GM18907 (cell line): ENCODE measurements at regions not wholly inside any gene's neighbourhood (a gene's known extent, or its start where the extent isn't known, plus 50 kb on each side); places are given as distances from the start of the nearest gene placed in this dataset.
"Not testable (repeated sequence)": the region's sequence is repeated elsewhere in the genome, so short reads cannot be mapped to it uniquely, and the experiment has no call there.

Experiments used
- ATAC-seq: cut with Tn5 transposase; IDR thresholded peaks from one replicate; pipeline ENCODE4 v1.9.1; 2021; ENCODE audit warnings: mild to moderate bottlenecking, moderate library complexity; ENCODE audit not compliant: unreplicated experiment

DNA sequence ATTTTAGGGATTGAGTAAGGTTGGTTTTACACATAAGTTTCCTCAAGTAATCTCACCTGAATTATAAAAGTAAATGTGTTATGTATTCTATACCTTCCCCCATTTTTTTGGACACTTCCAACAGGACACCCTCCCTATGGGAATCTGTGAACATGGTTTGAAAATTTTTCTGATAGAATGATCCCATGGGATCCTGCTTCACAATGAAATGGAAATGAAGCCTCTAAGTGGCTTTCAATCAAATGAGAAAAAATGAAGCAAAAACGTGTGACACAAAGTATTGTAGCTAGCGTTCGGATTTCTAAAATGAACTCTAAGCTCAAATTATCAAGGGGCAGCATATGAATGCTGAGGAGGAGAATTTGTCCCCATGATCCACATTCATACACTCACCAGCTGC, 1006.8 kb downstream of the ADGRL2 start:
- no peak for ATAC-seq

DNA sequence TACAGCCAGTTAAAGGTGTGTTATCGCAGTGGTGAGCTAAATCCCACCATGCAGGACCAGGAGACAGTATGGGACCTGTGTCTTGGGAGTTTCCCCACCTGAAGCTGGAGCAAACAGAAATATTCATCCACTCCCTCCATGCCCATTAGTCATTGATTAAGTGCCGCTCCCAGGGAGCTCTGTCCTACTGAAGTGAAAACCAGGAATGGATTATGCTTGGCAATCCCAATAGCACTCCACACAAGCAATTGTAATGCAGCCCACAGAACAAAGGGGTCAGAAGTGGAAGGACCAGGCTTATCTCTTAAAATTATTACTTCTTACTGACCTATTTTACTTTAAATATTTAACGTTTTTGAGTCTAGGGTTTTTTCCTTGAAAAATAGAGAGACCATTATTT, 1005.4 kb downstream of the ADGRL2 start:
- ATAC-seq, result no peak

DNA sequence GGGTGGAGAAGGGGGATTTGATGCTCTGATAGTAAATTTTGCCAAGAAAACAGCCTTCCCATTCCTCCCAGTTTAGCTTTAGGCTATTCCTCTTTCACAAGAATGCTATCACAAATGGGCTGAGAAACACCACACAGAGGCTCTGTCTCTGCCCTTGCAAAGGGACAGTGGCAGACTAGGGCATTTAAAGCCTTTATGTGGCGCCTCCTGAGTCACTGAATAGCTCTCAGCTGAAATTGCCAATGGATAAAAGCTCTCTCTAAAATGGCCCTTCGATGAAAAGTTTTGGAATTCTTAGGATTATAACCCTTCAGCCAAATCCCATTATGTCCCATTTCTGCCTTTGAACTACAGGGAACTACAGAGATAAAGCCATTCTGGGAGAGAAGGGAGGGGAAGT, 1000.4 kb downstream of the ADGRL2 start:
- ATAC-seq, result no peak

DNA sequence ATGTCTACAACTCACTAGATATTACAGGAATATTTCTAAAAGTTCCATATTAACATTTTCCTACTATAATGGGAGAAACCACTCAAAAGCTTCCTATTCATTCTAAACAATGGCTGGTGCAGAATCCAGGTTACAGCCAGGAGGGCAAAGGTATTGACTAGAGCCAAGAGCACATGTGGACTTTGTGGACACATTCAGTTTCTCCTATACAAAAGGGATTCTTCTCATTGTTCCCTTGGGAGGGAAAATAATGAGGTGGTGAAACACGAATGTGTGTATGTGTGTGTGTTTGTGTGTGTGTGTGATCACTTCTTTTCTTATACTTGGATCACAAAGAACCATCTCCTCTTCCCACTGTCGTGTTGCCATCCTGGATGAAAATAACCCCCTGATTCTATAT, 1000.0 kb downstream of the ADGRL2 start:
- ATAC-seq, result no peak

DNA sequence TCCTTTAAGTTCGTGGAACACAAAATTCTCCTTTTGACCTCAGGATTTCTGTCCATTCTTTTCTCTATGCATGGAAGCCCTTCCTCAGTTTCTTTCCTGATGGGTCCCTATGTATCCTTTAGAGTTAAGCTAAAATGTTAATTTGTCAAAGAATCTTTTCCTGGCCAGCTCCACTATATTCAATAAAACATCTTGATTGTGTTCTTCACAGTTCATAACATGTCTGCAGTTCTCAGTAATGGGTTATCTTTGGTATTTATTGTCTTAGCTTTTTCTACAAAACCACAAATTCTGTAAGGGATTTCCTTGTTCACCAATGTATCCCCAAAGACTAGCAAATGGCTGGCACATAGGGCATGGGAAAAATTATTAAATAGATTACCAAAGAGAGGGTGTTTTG, 998.5 kb downstream of the ADGRL2 start:
- no peak for ATAC-seq

DNA sequence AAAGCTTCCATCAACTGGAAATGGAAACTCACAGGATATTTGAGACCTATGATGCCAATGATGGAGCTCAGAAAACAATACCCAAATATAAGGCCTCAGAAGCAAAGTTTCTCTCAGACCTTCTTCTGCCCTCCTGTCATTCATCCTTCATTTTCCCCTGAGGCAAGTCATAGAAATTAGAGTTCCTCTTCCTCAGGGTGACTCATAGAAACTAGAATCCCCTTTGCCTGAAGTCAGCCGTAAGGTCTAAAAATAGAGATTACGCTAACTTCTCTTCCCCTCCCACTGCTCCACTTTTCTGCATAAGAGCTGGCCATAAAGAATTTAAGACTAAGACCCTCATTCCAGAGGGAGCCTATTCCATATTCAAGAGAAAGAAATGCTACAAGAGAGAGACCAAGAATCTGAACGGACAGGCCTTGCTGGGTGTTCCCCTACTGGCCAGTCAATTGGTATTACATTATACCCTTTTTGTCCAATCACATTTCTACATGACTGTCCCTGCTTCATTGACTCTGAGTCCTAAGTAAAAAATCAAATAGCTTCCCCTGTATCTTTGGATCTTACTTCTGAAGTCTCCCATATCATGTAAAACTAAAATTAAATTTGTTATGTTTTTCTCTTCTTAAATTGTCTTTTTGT, 994.9 kb downstream of the ADGRL2 start:
- ATAC-seq, result peak; percentile 76

DNA sequence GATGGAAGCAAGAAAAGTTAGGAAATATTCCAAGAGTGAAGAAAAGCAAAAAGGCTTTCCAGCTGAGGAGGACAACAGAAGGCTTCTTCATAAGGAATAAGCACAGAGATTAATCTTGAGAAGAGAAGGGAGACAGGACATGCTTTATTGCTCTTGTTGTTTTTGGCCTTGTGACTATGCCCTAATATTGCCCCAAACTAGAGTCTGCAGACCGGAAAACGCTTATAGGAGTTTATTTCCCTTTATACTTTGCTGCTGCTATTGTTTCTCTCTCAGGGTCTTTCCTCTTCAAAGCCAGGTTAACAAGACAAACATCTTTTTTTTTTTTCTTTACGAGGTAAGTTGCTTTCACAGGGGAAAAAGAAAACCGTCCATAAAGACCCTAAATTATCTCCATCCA, 991.4 kb downstream of the ADGRL2 start:
- no peak for ATAC-seq

DNA sequence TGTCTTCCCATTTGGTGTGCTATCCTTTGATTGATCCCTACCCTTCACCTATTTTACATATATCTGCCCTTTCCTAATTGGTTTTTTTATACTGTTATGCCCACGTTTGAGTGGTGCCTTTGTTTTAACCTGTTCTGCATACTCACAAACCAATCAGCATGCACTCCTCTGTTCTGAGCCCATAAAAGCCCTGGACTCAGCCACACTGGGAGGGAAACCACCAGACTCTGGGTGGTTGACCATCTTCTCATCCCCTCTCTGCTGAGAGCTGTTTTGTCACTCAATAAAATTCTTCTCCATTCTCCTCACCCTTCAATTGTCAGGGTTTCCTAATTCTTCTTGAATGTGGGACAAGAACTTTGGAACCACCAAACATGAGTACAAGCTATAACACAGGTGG, 989.8 kb downstream of the ADGRL2 start:
- no peak for ATAC-seq

DNA sequence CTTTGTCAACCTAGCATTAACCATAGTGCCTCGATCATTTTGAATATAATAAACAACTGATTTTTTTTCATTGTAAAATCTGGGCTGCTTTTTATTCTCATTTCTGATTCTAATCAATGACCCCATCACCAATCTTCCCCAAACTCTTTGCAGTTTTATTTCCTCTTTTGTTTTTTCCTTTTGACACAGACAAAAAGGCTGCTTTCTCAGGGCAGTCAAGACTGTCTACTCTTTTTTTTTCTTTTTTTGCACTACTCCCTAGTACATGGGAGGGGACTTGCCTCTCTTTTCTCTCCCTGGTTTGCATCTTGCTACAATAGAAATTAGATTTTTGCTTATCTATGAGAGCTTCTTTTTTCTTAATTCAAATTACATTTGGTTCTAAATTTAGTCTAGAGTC, 987.9 kb downstream of the ADGRL2 start:
- ATAC-seq, result no peak

DNA sequence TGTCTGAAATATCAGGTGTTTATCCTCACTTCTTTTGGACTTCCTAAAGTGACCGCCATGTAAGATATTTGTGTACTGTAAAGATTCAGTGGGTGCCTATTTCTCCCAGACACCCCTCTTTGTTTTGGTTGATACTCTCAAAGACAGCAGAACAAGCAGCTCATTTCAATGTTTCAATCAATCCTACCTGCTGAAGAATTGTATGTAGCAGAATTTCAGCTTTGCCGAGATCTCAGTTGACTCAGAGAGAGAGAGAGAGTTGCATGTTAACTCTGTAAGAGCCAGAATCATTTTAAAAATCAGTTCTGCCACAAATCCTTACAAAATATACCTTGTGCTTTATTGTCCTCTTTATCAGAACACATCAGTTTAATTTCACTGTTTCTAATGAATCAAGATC, 987.3 kb downstream of the ADGRL2 start:
- ATAC-seq, result no peak

DNA sequence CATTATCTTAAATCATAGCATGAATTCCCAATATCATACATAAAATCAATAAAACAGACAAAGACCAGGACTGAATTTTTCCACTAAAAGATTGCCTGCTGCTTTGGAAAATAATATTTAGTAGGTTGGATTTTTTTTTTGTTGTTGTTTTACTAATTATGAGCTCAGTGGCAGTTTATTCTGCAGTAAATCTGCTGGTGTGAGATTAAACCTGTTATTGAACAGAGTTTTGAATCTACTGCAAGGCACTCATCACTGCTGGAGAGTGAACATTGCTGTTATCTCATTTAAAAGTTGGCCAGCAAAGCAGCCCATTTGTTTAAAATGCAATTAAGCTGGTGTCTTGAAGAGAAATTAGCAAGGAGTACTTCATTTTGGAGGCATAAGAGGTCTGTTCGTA, 986.1 kb downstream of the ADGRL2 start:
- no peak for ATAC-seq

DNA sequence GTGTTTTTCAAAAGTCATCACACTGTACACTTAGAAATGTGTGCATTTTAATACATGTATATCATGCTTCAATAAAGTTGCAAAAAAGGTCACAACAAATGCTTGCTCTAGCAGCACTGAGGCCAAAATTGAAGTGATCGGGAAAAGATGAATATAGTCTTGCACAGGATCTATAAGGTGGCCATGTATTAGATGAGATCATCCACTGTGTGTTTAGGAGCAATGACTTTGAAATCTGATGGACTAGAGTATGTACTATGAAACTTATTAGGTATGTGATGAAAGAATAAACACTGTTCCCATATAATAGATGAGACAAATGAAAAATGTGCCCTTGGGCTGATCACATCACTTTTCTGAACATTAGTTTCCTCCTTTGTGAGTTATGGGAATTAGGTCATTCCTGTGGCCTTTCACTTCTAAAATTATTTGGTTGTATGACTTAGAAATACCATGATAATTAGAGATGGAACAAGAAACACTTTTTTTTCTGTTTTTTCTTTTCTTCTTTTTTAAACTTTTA, 984.6 kb downstream of the ADGRL2 start:
- no peak for ATAC-seq

DNA sequence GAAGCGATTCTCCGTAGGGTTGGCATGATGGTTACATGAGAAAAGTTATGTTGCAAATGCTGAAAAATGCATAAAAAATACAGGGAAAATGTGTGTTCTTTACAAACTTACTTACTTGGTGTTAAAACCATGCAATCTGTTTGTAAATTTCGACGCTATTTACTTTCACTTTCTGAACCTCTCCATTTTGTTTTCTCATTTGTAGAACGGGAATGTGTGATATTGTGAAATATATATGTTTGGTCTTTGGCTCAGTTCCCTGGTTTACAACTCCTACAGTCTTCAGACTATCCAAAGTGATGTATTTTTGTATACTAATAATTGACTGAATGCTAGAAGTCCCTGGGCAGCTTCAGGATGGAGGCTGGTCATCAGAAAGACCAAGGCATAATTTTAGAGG, 982.3 kb downstream of the ADGRL2 start:
- ATAC-seq, result no peak

DNA sequence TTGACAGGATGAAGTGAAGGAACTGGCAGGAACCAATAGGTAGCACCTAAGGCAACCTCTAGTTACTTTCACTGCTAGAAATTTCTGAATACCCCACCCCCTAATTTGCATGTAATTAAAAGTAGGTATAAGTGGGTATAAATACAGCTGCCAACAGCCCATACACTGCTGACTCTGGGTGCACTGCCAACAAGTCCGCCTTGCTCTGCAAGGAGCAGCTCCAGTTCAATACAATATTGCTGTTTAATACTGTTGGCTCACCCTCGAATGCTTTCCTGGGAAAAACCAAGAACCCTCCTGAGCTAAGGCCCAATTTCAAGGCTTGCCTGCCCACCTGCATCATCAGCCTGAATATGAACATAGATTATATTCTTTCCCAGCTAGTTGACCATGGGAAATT, 981.9 kb downstream of the ADGRL2 start:
- ATAC-seq, result no peak

DNA sequence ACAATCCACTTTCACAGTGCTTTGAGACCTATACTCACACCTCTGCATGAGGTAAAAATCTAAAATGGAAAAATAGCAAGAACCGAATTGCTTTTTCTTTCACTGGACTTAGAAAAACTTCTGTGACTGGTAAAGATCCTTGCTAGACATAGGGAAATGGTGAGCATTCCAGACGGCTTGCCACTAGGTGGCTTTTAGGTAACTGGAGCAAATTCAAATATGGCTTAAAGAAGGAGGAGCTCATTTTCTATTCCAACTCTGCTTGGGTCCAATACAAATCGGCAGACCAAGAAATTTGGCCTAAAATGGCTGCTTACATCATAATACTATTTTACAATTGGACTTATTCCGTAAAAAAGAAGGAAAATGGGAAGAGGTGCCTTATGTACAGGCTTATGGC, 977.9 kb downstream of the ADGRL2 start:
- ATAC-seq, result no peak

DNA sequence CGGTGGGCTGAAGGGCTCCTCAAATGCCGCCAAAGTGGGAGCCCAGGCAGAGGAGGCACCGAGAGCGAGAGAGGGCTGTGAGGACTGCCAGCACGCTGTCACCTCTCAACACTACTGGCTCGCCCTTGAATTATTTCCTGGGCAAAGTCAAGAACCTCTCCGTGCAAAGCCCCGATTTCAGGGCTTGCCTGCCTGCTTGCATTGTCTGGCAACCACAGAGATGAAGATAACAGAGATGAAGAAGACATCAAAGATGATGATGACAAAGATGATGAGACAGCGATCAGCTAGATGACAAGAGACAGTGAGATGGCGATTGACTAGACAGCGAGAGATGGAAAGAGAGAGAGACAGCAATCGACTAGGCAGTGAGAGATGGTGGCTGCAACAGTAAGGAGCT, 976.5 kb downstream of the ADGRL2 start:
- no peak for ATAC-seq

DNA sequence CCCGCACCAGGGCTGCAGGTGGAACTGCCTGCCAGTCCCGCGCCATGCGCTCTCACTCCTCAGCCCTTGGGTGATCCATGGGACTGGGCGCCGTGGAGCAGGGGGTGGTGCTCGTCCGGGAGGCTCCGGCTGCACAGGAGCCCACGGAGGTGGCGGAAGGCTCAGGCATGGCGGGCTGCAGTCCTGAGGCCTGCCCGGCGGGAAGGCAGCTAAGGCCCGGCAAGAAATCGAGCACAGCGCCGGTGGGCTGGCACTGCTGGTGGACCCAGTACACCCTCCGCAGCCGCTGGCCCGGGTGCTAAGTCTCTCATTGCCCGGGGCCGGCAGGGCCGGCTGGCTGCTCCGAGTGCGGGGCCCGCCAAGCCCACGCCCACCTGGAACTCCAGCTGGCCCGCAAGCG, 976.0 kb downstream of the ADGRL2 start:
- ATAC-seq, result not testable (repeated sequence)

DNA sequence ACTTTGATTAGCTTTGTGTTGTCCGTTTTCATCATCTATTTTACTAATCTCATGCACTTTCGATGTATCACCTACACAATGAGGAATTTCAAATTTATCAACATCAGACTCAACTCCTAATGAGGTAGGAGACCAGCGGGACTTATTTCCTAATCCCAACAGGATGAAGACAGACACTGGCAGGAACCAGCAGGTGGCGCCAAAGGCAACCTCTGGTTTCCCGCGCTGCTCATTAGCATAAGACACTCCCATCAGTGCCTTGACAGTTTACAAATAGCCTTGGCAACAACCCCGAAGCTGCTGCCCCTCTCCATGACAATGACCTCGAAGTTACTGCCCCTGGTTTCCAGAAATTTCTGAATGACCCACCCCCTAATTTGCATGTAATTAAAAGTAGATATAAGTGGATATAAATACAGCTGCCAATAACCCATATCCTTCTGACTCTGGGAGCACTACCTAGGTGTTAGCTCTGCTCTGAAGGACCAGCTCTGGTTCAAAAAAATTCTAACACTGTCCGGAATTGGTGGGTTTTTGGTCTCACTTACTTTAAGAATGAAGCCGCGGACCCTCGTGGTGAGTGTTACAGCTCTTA, 974.8 kb downstream of the ADGRL2 start:
- ATAC-seq, result no peak

DNA sequence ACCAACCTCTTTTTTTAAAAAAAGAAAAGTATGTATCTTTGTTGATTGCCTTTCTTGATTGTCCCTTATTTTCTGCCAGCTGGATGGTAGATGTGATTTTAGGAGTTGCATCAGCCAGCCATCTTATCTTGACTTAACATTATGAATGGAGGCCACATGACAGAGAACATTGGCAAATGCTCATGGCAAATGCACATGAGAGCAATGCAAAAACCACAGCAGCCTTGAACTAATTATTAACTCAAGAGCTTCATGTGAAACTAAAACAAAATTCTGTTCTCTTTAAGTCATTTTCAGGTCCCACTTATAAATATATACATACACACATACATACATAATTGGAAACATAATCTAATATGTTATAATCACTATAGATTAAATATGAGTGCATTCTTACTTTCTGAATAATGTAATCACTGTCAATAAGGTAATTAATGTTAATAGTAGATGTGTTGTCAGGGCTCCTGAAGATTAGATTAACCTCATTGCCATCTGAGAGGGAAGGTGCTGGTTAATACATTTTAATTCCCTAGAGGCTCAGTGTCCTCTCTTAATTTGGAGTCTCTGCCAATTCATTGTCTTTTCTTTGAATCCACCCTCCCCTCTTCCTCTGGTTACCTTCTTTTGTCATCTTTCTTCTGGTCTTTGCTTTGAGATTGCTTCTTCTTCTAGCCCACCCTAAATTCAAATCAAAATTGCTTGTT, 962.2 kb downstream of the ADGRL2 start:
- peak; percentile 93 for ATAC-seq

DNA sequence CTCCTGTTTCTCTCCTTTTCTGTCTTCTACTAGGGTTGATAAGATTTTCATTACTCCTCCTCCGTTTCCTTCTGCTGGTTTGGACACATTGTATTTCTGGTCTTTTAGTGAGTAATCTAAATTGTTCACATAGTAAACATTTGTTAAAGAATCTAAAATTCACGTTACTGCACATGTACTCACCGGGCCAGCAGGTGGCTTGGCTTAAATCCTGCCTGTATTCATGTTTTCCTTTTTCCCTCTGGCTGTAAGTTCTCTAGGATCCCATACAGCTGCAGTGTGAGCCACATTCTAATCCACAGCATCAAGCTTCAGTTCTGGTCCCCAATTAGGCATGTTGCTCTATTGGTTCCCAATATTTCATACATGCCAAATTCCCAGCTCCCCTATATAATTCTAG, 958.3 kb downstream of the ADGRL2 start:
- ATAC-seq, result no peak

DNA sequence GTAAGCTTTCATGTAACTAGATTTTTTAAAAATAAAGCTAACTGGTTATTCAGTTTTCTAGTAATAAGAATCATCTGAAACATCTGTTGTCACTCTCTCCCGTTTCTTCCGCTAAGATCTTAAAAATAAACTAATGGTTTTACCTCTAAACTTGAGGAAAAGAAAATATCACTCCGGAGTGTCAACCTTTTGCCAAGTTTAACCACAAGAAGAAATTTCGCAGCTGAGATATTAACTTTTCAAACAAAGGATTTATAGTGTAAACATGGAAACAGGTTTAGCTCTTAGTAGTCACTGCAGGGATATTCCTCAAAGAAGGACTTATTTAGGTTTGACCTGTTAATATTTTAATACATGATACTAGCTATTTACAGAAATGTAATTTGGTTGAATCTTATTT, 954.9 kb downstream of the ADGRL2 start:
- ATAC-seq, result no peak

DNA sequence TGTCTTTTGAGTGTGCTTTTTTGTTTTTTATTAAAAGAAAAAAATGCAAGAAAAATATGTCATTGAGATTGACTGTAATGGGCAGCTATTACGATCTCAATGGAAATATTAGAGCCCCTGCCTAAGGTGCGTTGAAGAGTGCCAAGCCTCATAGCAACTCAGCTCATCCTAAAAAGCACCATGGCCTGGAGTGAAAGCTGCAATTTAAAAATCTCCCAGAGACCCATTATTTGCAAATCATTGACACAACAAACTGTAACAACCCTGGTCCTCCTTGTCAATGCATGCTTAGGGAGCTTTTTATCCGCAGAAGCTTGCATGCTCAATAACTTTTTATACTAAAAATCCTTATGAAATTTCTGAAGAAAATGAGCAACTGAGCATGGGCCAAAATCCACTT, 954.5 kb downstream of the ADGRL2 start:
- no peak for ATAC-seq
